ENCODE measurements at regions not wholly inside any gene's neighbourhood (a gene's known extent, or its start where the extent isn't known, plus 50 kb on each side); places are given as distances from the start of the nearest gene placed in this dataset.

GRCh38 chr16:65831903-65832666 lies 534.4 kb upstream of the CDH5 start:
- H4K20me1 ChIP-seq (ENCODE audit: insufficient read depth, low read length) = no peaks in the 10 kb centered on the region
- dilution Hi-C loops (cut with HindIII; ENCODE audit: low sequenced_read_pairs, unreplicated experiment) (no loop called here), intact Hi-C loops (cut with micrococcal nuclease) (no loop called here), in situ Hi-C loops (cut with MboI; ENCODE audit: low sequenced_read_pairs) (no loop called here)
- H3K56ac ChIP-seq (ENCODE audit: extremely low read depth, insufficient read depth, low read length) = no peak overlapping the region
- no peak overlapping the region for H2AK5ac ChIP-seq (ENCODE audit: low read depth, low read length)
- H2BK20ac ChIP-seq (ENCODE audit: low read depth, low read length) = no peak overlapping the region
- no peak overlapping the region for H3K4me3 ChIP-seq (ENCODE audit: insufficient read depth, low read depth, low read length)
- WGBS, 2 experiments (ENCODE audit: extremely low coverage in 2 of 2, insufficient read length in 1 of 2) = no CpG with 5 or more reads among the region's 4 CpGs
- no TSS peak for BruUV-seq (replicated peaks)
- ChIA-PET CTCF (interaction anchor here (0.6 kb wide), 1 partner anchor 298 kb away, joined by 3 read pairs; no protein-coding TSS in a partner anchor), POLR2A (ENCODE audit: unreplicated experiment) (no interaction called here)
- H3K4me2 ChIP-seq (ENCODE audit: low read depth, low read length) = no peak overlapping the region
- no peaks in the 10 kb centered on the region for H3K9me1 ChIP-seq (ENCODE audit: insufficient read depth, low read length)
- ATAC-seq (ENCODE audit: low read depth) (no peak), DNase-seq (no peak)
- no peak overlapping the region for H3K27ac ChIP-seq (ENCODE audit: insufficient read depth, low read length)
- H4K91ac ChIP-seq (ENCODE audit: insufficient read depth, low read depth, low read length) = no peak overlapping the region
- H3K4me1 ChIP-seq (ENCODE audit: control insufficient read depth, insufficient read depth, low read length) = no peaks in the 10 kb centered on the region; the same call in 1 of the 2 replicates
- no peaks in the 10 kb centered on the region for H3K36me3 ChIP-seq (ENCODE audit: control insufficient read depth, insufficient read depth, low read length)
- no peak overlapping the region for H3K23ac ChIP-seq (ENCODE audit: low read depth, low read length)
- no peak overlapping the region for H2AK9ac ChIP-seq (replicated peaks; ENCODE audit: low read depth, low read length, poor library complexity)
- no peak overlapping the region for H3K4ac ChIP-seq (ENCODE audit: low read depth, low read length)
- no peak overlapping the region for H3K9ac ChIP-seq (ENCODE audit: low read depth, low read length)
- H3K14ac ChIP-seq (replicated peaks; ENCODE audit: low read depth, low read length) = no peak overlapping the region
- H3K9me3 ChIP-seq (ENCODE audit: control insufficient read depth, insufficient read depth, low read length) = no peaks in the 10 kb centered on the region
- H2BK5ac ChIP-seq (ENCODE audit: low read depth, low read length, poor library complexity, severe bottlenecking) = no peak overlapping the region
- H3K18ac ChIP-seq (ENCODE audit: low read depth, low read length) = no peak overlapping the region
- peaks cover 7% of the 10 kb centered on the region for H3K27me3 ChIP-seq (ENCODE audit: control insufficient read depth, insufficient read depth, low read length)
- H2BK15ac ChIP-seq (ENCODE audit: low read depth, low read length) = no peak overlapping the region
- no peak for TF ChIP-seq MAFK (IDR thresholded peaks at IDR 0.05; ENCODE audit: low read depth, low read length)
- TF ChIP-seq, protein P1, sequence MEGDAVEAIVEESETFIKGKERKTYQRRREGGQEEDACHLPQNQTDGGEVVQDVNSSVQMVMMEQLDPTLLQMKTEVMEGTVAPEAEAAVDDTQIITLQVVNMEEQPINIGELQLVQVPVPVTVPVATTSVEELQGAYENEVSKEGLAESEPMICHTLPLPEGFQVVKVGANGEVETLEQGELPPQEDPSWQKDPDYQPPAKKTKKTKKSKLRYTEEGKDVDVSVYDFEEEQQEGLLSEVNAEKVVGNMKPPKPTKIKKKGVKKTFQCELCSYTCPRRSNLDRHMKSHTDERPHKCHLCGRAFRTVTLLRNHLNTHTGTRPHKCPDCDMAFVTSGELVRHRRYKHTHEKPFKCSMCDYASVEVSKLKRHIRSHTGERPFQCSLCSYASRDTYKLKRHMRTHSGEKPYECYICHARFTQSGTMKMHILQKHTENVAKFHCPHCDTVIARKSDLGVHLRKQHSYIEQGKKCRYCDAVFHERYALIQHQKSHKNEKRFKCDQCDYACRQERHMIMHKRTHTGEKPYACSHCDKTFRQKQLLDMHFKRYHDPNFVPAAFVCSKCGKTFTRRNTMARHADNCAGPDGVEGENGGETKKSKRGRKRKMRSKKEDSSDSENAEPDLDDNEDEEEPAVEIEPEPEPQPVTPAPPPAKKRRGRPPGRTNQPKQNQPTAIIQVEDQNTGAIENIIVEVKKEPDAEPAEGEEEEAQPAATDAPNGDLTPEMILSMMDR (conservative IDR thresholded peaks at IDR 0.05; ENCODE audit: low read depth, low read length) = no peak
- no peak overlapping the region for H4K8ac ChIP-seq (ENCODE audit: low read depth in 2 of 2, low read length in 2 of 2)
- H2BK120ac ChIP-seq (ENCODE audit: low read depth, low read length) = no peak overlapping the region
- H3K79me1 ChIP-seq (ENCODE audit: low read depth in 1 of 2, low read length in 2 of 2) = no peaks in the 10 kb centered on the region
- H4K5ac ChIP-seq (ENCODE audit: low read depth, low read length) = no peak overlapping the region
- no peak overlapping the region for H2AFZ ChIP-seq (replicated peaks; ENCODE audit: low read length, poor library complexity)
